ENCODE measurements at regions not wholly inside any gene's neighbourhood (a gene's known extent, or its start where the extent isn't known, plus 50 kb on each side); places are given as distances from the start of the nearest gene placed in this dataset.

GRCh38 chr2:156087875-156088274, 244.6 kb downstream of the NR4A2 start:
- no peak for DNase-seq (ENCODE audit: low read depth)
- TF ChIP-seq POLR2A (IDR thresholded peaks at IDR 0.05; ENCODE audit: extremely low read depth, insufficient read length) = no peak
- TF ChIP-seq CTCF (IDR thresholded peaks at IDR 0.05; ENCODE audit: low read depth, low read length) = no peak
- no peak for TF ChIP-seq MYC (IDR thresholded peaks at IDR 0.05; ENCODE audit: low read depth, low read length)
- no peak for TF ChIP-seq MAX (IDR thresholded peaks at IDR 0.05; ENCODE audit: low read depth, low read length)

GRCh38 chr2:156083763-156084493, 248.6 kb downstream of the NR4A2 start:
- TF ChIP-seq MYC (IDR thresholded peaks at IDR 0.05; ENCODE audit: low read depth, low read length) (no peak), MAX (IDR thresholded peaks at IDR 0.05; ENCODE audit: low read depth, low read length) (no peak), POLR2A (IDR thresholded peaks at IDR 0.05; ENCODE audit: extremely low read depth, insufficient read length) (no peak), CTCF (IDR thresholded peaks at IDR 0.05; ENCODE audit: low read depth, low read length) (no peak)
- H3K4me3 ChIP-seq (ENCODE audit: low read depth, low read length) = no peak overlapping the region
- DNase-seq (ENCODE audit: low read depth) = no peak

More at GRCh38 chr2:156087875-156088274, 244.6 kb downstream of the NR4A2 start:
- H3K4me3 ChIP-seq (ENCODE audit: low read depth, low read length) = no peak overlapping the region

GRCh38 chr2:156079845-156080244, 252.7 kb downstream of the NR4A2 start:
- no peak overlapping the region for H3K4me3 ChIP-seq (ENCODE audit: low read depth, low read length)
- TF ChIP-seq CTCF (IDR thresholded peaks at IDR 0.05; ENCODE audit: low read depth, low read length) = no peak
- TF ChIP-seq MAX (IDR thresholded peaks at IDR 0.05; ENCODE audit: low read depth, low read length) = no peak
- TF ChIP-seq POLR2A (IDR thresholded peaks at IDR 0.05; ENCODE audit: extremely low read depth, insufficient read length) = no peak
- no peak for TF ChIP-seq MYC (IDR thresholded peaks at IDR 0.05; ENCODE audit: low read depth, low read length)
- DNase-seq (ENCODE audit: low read depth) = no peak

GRCh38 chr2:156077041-156077742, 255.3 kb downstream of the NR4A2 start:
- no peak overlapping the region for H3K4me3 ChIP-seq (ENCODE audit: low read depth, low read length)
- no peak for TF ChIP-seq MYC (IDR thresholded peaks at IDR 0.05; ENCODE audit: low read depth, low read length)
- TF ChIP-seq MAX (IDR thresholded peaks at IDR 0.05; ENCODE audit: low read depth, low read length) = no peak
- TF ChIP-seq POLR2A (IDR thresholded peaks at IDR 0.05; ENCODE audit: extremely low read depth, insufficient read length) = no peak
- TF ChIP-seq CTCF (IDR thresholded peaks at IDR 0.05; ENCODE audit: low read depth, low read length) = no peak
- DNase-seq (ENCODE audit: low read depth) = no peak

- no peak overlapping the region for H3K4me3 ChIP-seq (ENCODE audit: low read depth, low read length)
- TF ChIP-seq MYC (IDR thresholded peaks at IDR 0.05; ENCODE audit: low read depth, low read length) (no peak), CTCF (IDR thresholded peaks at IDR 0.05; ENCODE audit: low read depth, low read length) (peak; percentile 37), MAX (IDR thresholded peaks at IDR 0.05; ENCODE audit: low read depth, low read length) (no peak), POLR2A (IDR thresholded peaks at IDR 0.05; ENCODE audit: extremely low read depth, insufficient read length) (no peak)
- DNase-seq (ENCODE audit: low read depth) = peak; percentile 14
These were observed 266.6 kb downstream of the NR4A2 start for GRCh38 chr2:156065912-156066311.

Data from NB4 (cell line).